HT-29 (cell line): ENCODE measurements at regions not wholly inside any gene's neighbourhood (a gene's known extent, or its start where the extent isn't known, plus 50 kb on each side); places are given as distances from the start of the nearest gene placed in this dataset.
"Not testable (repeated sequence)": the region's sequence is repeated elsewhere in the genome, so short reads cannot be mapped to it uniquely, and the experiment has no call there.

ENCODE experiments used
- DNase-seq: peaks from one replicate; pipeline ENCODE4 v3.0.0-alpha.2; 2015; ENCODE audit warnings: low spot score

DNA sequence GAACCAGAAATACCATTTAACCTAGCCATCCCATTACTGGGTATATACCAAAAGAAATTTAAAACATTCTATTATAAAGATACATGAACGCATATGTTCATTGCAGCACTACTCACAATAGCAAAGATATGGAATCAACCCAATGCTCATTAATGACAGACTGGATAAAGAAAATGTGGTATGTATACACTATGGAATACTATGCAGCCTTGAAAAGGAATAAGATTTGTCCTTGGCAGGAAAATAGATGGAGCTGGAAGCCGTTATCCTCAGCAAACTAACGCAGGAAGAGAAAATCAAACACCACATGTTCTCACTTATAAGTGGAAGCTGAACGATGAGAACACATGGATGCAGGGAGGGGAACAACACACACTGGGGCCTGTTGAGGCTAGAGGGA, 146.1 kb upstream of the HMGA2 start:
- not testable (repeated sequence) for DNase-seq

DNA sequence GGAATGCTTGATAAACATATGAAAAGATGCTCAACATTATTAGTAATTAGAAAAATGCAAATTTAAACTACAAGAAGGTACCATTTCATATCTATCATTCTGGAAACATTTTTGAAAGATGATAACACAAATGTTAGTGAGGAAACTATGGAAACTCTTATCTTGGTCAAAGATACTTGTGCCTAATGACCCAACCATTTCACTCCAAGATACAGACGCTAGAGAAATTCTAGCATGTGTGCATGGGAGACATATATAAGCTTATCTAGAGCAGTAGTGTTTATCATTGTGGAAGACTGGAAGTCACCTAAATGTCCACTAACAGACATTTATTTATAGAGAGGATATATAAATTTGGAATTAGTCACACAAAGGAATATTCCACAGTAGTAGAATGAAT, 143.1 kb upstream of the HMGA2 start:
- DNase-seq: no peak

DNA sequence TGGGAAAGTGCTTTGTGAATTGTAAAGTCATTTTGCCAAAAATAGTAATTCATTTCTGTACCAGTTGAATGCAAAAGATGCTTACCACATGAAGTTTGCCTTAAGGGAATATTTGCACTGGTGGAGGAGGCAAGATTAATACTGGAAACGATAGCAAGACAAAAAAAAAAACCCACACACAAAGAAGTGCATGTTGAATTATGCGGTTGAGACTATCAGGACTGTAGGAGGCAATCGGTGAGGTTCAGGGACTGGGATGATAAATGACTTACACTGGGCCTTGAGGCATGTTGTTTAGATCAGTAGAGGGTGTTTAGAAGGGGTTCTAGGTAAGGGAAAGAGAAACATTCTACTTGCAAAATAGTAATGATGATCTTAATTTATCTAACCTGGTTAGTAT, 142.2 kb upstream of the HMGA2 start:
- no peak for DNase-seq

DNA sequence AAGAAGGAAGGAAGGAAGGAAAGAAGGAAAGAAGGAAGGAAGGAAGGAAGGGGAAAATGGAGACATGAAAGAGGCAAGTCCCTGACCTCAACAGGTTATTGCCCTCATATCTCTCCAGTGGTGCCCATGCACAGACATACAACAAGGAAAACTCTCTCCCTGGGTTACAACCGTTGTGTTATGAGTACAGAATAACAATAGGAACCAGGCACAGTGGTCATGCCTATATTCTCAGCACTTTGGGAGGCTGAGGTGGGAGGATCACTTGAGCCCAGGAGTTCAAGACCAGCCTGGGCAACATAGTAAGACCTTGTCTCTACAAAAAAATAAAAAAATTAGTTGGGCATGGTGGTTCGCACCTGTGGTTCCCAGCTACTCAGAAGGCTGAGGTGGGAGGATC, 139.4 kb upstream of the HMGA2 start:
- no peak for DNase-seq

DNA sequence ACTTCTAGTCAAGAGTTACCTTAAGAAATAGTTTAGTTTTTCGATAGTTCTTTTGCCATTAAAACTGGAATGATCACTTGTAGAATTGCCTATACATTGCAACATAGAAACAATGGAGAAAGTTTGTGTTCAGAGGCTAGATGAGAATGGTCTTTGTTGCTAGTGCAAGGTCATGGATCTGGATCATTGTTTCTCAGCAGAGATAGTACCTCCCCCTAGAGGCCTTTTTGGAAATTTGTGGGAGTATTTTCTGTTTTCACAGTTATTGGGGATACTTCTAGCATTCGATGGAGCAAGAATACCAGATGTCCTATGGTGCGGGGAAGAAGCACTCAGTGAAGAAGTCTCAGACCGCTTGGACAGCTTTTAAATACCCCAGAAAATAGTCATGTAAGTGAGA, 138.8 kb upstream of the HMGA2 start:
- peak; percentile 60 for DNase-seq

DNA sequence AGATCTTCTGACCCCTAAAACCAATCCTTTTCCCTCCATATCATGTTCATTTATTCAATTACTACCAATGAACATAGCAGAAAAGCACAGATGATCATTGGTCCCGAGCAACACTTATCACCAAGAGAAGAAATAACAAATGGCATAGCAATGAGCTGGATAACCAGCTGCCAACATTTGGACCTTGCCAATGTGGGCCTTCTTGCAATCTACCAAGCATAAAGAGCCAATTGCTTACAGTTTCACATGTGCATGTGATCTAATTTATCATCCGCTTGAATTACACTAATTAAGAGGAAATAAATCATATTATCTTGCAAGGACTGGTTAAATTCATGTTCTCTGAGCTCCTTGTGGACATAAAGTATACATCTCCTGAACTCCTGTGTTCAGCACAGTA, 134.8 kb upstream of the HMGA2 start:
- no peak for DNase-seq

DNA sequence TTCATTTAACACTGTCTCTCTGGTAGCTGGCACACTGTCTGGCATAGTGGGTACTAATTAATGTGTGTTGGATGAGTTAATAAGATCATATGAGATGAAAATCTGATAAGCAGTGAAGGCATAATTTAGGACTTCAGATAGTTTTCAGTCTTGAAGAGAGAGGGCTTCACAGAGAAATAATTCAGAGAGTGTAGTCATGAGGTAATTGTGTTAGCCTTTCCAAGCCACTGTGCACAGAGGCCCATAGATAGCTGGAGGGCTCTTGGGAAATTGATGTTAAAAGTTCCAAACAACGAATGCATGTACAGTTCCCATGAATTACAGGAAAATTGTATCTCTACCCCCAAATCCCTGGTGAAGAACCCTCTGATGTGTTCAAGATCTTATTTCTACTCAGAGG, 133.8 kb upstream of the HMGA2 start:
- no peak for DNase-seq

DNA sequence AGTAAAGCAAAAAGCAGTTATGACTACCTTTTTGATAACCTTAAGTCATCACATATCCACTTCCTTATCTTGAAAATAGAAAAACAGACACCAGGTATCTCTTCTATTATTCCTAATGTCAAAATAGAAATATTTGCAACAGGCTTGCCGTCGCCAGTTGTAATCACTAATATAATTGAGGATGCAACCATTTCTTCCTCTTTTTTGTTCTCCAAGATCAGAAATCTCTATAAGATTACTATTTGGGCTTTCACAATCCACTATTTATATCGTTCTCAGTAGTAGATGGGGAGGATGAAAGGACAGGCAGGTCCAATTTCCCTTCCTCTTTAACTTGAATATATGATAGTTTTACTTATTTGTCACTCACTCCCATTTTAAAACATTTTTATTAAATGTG, 130.2 kb upstream of the HMGA2 start:
- DNase-seq: no peak

DNA sequence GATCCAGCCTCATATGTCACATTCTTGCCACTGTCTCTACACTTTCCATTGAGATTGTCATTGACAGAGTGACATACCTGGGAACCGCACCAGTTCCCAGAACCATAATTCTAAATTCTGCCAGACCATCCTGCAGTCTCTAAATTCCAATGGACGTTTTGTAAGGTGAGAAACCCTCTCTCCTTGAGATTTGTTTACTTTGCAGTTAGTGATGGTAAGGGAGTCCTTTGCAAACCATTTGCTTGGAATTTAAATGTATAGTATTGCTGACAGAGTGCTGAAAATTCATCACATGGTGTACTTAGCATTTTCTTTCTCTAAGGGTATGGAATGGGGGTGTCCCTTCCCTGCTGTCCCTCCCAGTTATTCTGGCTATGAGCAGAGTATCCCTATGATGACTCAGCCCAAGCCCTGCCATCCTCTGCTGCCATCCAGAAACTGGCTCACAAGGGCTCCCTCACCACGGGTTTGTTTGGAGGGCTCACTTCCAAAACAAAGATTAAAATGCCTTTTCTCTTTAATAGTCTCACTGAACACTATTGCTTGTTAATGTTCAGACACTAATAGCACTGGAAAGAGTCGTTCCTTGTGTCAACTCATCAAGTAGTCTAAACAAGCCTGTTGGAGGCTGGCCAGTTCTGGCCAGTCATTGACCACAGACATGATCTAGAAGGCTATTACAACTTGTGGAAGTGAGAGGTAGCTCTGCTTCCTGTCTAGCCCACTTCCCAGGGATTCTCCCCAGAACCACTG, 129.0 kb upstream of the HMGA2 start:
- DNase-seq: peak; percentile 95

DNA sequence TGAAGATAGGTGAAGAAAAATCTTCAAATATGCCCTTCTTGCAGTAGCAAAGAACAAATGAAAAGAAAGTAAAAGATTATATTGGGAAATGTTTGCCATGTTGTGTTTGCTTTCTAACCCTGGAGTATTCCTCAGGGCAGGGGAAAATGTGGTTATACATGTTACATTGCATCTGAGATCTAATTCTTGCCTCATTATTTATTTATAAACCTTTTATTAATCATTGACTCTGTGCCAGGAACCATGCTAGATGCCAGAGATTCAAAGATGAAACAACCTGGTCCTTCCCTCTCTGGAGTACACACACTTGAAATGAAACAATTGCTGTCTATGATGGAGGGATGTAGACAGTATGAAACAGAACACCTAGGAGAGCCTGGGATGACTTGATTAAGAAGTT, 128.1 kb upstream of the HMGA2 start:
- DNase-seq: peak; percentile 36

DNA sequence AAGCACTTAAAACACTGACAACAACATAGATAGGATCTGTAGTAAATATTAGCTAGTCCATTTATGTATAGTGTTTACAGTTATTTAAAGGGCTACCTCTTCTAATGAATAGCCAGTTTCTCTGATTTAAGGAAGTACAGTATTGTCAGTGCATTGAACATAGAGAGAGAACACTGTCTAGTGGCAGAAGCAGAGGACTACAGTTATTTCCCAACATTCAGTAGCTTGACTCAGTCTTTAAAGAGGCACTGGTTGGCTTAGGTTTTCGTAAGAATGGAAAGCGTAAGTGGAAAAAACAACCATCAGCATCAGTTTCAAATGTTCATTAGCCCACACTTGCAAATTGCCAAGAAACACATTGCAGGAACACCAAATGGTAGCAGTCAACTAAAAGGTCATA, 125.0 kb upstream of the HMGA2 start:
- DNase-seq: peak; percentile 32

DNA sequence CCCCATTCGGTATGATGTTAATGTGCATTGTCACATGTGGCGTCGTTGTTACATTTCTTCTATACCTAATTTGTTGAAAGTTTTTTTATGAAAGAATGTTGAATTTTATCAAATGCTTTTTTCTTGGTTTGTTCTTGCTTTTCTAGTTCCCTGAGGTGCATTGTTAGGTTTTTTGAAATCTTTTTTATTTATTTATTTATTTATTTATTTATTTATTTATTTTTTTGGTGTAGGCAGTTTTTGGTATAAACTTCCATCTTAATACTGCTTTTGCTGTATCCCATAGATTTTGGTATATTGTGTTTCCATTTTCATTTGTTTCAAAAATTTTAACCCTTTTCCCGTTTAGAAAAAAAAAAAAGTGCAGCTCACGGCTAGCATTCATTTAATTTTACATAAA, 121.1 kb upstream of the HMGA2 start:
- no peak for DNase-seq

DNA sequence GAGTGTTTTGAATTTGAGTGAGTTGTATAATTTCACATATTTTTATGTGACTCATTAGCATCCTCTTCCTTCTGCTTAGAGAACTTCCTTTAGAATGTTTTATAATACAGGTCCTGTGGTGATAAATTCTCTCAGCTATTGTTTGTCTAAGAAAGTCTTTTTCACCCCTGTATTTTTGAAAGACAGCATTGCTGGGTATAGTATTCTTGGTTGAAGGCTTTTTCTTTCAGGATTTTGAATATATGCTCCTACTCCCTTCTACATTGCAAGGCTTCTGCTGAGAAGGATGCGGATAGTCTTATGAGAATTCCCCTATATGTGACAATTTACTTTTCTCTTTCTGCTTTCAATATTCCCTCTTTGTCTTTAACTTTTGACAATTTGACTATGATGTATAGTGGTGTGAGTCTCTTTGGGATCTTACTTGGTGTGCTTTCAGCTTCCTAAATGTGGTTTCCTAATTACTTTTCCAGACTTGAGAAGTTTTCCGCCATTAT, 118.9 kb upstream of the HMGA2 start:
- no peak for DNase-seq

DNA sequence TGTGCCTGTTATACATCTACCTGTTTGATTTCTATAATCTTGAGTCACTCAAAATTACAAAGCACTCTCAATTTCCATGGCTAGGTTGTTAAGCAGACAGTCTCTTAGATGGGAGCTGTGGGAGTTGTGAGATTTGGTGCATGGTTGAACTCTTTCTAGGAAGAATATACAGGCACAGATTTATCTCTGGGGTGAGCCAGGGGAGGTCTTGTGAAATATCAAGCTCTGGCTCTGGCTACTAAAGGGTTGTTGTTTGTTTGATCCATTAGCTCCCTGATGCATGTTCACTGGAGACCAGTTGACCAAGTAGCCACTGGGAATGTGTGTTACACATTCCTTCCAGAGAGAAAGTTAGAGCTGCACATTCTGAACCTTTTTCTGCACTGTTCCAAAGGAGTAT, 117.2 kb upstream of the HMGA2 start:
- DNase-seq: no peak

DNA sequence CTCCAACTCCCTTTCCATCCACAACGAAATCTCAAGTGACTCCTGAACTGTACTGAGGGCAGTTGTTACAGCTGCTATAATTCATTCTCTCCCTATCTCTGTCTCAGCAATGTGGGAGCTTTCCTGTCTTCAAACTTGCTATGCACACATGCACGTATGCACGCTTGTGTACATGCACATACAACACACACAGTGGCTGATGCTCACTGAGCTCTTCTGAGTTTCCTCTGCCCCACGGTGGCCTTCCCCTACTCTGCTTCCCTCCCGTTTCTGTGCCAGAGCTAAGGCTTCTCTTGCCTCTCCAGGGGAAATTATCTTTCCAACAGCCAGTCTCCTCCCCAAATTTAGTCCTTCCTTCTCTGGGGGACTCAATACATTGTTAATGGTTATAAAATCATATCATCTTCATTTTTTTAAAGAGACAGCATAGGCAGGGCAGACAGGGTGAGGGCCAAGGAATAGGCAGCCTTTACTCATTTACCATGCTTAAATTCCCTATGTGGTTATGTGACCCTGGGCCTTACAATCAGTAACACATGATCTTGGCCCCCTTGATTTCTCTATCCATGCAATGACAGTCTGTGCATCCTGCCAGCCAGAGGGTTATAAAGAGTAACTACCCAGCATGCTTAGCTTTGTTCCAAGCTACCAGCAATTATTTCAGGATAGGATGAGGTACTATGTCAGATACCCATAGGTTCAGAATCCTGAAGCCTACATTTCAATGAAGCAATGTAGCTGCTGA, 111.9 kb upstream of the HMGA2 start:
- no peak for DNase-seq

DNA sequence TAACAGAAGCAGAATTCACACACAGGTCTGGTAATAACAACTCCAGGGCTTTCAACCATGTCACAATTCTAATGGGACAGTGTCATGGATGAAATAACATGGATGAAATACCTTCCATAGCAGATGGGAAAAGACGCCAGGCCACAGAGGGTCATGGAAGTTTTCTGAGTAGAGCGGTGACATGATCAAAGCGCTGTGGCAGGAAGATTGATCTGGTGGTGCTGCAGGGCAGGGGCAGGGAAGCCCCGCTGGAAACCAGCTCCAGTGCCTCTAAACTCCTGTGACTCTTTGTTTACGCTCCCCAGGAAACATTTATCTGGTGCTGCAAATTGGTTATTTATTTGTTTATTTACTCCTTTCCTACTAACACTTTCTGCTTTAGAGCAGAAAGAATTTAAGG, 108.3 kb upstream of the HMGA2 start:
- no peak for DNase-seq

DNA sequence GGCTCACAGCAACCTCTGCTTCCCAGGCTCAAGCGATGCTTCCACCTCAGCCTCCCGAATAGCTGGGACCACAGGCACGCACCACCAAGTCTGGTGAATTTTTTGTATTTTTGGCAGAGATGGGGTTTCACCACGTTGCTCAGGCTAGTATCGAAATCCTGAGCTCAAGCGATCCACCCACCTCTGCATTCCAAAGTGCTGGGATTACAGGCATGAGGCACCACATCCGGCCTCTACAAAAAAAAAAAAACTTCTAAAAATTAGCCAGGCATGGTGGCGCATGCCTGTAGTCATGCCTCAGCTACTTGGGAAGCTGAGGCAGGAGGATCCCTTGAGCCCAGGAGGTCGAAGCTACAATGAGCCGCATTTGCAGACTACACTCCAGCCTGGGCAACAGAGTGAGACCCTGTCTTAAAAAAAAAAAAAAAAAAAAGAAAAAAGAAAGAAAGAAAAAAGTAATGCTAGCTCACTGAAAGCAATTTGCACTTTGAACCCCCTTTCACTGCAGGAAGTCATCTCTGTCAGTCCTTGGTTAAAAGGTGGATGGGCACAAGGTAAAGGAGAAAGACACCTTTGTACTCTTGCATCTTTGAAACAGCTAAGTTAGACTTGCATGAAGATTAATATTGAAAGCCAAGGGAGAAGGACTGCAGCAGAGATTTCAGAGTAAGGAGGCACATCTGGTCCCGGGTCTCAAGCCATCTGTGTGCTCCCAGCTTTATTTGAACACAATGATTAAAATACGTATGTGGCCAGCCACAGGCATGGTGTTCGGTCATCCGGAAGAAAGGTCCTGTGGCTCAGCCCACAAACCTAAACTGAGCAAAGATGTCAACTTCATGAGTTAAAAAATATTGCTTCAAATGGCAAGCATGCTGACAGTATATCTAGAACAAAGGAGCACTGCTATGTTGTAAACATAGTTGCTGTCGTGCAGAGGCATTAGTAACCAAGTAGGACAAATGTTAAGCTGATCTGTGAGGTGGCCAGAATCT, 103.8 kb upstream of the HMGA2 start:
- no peak for DNase-seq

DNA sequence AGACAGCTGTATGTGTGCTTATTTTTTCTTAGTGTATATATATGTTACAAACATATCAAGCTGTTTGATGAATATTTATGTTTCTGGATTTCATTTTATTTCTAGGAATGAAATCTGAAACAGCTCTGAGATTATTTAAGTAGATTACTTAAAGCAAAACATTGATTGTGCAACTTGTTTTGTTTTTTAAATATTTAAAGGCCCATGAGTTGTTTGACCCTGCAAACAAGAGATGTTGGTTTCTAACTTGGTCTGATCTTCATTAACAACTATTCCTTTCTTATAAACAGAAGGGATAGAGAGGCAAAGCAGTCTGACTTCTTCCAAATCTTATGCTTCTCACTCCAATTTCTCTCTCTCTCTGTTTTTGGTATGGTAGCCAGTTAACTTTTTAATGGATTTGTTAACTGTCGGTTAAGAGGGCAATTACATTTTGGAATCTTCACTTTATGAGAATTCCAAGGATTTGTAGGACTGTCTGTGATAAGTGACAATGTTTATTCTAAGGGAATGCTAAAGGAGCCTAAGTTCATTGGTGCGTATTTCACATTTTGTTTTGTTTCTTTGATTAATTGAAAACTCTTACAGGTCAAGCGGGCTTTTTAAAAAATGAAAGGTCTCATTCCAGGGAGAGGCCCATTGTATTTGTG, 102.6 kb upstream of the HMGA2 start:
- DNase-seq: no peak

DNA sequence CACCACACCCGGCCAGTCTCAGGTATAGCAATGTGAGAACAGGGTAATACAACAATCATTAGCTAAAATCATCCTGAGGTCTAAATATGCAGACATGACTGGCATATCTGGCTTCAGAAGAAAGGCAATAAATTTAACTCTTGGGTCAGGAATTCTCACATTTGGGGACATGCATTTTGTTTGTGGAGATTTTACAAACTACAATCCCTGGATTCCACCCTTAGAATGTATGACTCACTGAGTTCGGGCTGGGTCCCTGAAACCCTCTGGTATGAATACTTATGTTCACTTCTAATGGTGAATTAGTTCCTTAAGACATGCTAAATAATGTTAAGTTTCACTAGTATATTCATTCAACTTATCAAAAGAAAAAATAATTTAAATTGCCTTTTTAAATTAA, 98.9 kb upstream of the HMGA2 start:
- DNase-seq: no peak

DNA sequence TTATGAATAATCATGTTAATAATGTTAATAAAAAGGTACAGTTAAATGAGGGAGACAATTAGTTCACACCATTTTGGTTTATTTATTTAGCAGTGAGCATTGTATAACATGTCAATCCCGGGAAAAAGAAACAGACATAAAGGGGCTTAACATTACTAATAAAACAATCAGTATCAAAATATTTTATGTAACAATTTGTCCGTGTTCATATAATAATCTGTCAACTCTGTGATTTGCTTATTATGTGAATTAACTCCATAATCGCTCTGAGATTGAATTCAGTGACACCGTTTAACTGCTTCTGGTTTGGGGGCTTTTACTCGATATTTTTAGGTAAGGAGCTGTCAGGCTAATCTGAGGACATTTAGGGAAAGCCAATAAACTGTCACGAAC, 95.8 kb upstream of the HMGA2 start:
- DNase-seq: no peak
